ENCODE measurements at regions not wholly inside any gene's neighbourhood (a gene's known extent, or its start where the extent isn't known, plus 50 kb on each side); places are given as distances from the start of the nearest gene placed in this dataset.

DNA sequence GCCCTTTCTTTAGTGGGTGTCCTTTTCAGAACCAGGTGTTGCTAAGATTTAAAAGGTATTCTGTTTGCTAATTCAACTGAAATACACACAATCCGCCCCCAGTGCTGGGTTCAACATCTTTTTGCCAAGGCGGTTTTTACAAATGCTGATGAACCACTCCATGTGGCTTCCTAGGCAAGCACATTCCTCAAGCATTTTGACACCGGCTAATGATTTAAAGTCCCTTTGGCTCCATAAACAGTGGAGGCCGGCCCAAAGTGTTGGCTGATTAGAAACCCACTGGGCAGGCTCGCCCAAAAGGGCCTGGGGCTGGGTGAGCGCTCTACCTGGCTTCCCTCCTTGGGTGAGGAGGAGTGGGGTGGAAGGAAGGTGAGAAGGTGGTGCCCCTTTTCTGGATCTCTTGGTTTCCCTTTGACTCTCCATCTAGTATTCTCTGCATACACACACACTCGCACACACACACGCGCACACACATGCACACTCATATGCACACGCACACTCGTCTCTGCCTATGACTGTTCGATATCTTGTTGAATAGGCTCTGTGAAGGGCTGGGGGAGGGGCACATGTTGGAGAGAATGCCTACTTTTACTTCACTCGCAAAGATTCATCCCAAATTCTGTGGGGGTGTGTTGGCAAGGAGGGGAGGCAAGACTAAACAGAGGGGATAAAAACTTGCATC is 66.7 kb upstream of the ARMC2 start:
- H3K79me2 ChIP-seq (replicated peaks; ENCODE audit: insufficient read depth), result no peaks in the 10 kb centered on the region
- no peak overlapping the region for H3K27ac ChIP-seq (ENCODE audit: low read depth)
- peaks cover 38% of the 10 kb centered on the region for H3K4me1 ChIP-seq (ENCODE audit: insufficient read depth)
- H3K36me3 ChIP-seq (ENCODE audit: insufficient read depth), result no peaks in the 10 kb centered on the region
- H3F3A ChIP-seq (replicated peaks; ENCODE audit: low read depth), result no peaks in the 10 kb centered on the region
- H3K9me2 ChIP-seq (ENCODE audit: insufficient read depth), result no peaks in the 10 kb centered on the region
- DNase-seq (ENCODE audit: low spot score), result peak; percentile 79
- TF ChIP-seq NANOG (IDR thresholded peaks at IDR 0.05; ENCODE audit: borderline replicate concordance), result peak; percentile 37; the same call in 1 of the 2 replicates
- TF ChIP-seq, protein P1, sequence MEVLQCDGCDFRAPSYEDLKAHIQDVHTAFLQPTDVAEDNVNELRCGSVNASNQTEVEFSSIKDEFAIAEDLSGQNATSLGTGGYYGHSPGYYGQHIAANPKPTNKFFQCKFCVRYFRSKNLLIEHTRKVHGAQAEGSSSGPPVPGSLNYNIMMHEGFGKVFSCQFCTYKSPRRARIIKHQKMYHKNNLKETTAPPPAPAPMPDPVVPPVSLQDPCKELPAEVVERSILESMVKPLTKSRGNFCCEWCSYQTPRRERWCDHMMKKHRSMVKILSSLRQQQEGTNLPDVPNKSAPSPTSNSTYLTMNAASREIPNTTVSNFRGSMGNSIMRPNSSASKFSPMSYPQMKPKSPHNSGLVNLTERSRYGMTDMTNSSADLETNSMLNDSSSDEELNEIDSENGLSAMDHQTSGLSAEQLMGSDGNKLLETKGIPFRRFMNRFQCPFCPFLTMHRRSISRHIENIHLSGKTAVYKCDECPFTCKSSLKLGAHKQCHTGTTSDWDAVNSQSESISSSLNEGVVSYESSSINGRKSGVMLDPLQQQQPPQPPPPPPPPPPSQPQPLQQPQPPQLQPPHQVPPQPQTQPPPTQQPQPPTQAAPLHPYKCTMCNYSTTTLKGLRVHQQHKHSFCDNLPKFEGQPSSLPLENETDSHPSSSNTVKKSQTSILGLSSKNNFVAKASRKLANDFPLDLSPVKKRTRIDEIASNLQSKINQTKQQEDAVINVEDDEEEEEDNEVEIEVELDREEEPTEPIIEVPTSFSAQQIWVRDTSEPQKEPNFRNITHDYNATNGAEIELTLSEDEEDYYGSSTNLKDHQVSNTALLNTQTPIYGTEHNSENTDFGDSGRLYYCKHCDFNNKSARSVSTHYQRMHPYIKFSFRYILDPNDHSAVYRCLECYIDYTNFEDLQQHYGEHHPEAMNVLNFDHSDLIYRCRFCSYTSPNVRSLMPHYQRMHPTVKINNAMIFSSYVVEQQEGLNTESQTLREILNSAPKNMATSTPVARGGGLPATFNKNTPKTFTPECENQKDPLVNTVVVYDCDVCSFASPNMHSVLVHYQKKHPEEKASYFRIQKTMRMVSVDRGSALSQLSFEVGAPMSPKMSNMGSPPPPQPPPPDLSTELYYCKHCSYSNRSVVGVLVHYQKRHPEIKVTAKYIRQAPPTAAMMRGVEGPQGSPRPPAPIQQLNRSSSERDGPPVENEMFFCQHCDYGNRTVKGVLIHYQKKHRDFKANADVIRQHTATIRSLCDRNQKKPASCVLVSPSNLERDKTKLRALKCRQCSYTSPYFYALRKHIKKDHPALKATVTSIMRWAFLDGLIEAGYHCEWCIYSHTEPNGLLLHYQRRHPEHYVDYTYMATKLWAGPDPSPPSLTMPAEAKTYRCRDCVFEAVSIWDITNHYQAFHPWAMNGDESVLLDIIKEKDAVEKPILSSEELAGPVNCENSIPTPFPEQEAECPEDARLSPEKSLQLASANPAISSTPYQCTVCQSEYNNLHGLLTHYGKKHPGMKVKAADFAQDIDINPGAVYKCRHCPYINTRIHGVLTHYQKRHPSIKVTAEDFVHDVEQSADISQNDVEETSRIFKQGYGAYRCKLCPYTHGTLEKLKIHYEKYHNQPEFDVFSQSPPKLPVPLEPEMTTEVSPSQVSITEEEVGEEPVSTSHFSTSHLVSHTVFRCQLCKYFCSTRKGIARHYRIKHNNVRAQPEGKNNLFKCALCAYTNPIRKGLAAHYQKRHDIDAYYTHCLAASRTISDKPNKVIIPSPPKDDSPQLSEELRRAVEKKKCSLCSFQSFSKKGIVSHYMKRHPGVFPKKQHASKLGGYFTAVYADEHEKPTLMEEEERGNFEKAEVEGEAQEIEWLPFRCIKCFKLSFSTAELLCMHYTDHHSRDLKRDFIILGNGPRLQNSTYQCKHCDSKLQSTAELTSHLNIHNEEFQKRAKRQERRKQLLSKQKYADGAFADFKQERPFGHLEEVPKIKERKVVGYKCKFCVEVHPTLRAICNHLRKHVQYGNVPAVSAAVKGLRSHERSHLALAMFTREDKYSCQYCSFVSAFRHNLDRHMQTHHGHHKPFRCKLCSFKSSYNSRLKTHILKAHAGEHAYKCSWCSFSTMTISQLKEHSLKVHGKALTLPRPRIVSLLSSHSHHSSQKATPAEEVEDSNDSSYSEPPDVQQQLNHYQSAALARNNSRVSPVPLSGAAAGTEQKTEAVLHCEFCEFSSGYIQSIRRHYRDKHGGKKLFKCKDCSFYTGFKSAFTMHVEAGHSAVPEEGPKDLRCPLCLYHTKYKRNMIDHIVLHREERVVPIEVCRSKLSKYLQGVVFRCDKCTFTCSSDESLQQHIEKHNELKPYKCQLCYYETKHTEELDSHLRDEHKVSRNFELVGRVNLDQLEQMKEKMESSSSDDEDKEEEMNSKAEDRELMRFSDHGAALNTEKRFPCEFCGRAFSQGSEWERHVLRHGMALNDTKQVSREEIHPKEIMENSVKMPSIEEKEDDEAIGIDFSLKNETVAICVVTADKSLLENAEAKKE (CRISPR knock-in tag; IDR thresholded peaks at IDR 0.05), result peak; percentile 22; the same call in 1 of the 2 replicates
- TF ChIP-seq, protein P2, sequence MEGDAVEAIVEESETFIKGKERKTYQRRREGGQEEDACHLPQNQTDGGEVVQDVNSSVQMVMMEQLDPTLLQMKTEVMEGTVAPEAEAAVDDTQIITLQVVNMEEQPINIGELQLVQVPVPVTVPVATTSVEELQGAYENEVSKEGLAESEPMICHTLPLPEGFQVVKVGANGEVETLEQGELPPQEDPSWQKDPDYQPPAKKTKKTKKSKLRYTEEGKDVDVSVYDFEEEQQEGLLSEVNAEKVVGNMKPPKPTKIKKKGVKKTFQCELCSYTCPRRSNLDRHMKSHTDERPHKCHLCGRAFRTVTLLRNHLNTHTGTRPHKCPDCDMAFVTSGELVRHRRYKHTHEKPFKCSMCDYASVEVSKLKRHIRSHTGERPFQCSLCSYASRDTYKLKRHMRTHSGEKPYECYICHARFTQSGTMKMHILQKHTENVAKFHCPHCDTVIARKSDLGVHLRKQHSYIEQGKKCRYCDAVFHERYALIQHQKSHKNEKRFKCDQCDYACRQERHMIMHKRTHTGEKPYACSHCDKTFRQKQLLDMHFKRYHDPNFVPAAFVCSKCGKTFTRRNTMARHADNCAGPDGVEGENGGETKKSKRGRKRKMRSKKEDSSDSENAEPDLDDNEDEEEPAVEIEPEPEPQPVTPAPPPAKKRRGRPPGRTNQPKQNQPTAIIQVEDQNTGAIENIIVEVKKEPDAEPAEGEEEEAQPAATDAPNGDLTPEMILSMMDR (conservative IDR thresholded peaks at IDR 0.05; ENCODE audit: low read depth in 2 of 2), result no peak
- no peak for TF ChIP-seq STAT1 (IDR thresholded peaks at IDR 0.05; ENCODE audit: unreplicated experiment)
- TF ChIP-seq, protein P3, sequence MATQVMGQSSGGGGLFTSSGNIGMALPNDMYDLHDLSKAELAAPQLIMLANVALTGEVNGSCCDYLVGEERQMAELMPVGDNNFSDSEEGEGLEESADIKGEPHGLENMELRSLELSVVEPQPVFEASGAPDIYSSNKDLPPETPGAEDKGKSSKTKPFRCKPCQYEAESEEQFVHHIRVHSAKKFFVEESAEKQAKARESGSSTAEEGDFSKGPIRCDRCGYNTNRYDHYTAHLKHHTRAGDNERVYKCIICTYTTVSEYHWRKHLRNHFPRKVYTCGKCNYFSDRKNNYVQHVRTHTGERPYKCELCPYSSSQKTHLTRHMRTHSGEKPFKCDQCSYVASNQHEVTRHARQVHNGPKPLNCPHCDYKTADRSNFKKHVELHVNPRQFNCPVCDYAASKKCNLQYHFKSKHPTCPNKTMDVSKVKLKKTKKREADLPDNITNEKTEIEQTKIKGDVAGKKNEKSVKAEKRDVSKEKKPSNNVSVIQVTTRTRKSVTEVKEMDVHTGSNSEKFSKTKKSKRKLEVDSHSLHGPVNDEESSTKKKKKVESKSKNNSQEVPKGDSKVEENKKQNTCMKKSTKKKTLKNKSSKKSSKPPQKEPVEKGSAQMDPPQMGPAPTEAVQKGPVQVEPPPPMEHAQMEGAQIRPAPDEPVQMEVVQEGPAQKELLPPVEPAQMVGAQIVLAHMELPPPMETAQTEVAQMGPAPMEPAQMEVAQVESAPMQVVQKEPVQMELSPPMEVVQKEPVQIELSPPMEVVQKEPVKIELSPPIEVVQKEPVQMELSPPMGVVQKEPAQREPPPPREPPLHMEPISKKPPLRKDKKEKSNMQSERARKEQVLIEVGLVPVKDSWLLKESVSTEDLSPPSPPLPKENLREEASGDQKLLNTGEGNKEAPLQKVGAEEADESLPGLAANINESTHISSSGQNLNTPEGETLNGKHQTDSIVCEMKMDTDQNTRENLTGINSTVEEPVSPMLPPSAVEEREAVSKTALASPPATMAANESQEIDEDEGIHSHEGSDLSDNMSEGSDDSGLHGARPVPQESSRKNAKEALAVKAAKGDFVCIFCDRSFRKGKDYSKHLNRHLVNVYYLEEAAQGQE (IDR thresholded peaks at IDR 0.05; ENCODE audit: unreplicated experiment), result no peak
- no peak for TF ChIP-seq CREB1 (CRISPR knock-in tag; IDR thresholded peaks at IDR 0.05; ENCODE audit: low read depth)
- no peaks in the 10 kb centered on the region for H3K9me3 Mint-ChIP-seq
- H2AFZ ChIP-seq, result peak overlapping the region; percentile 93; the same call in 1 of the 2 replicates
- peak overlapping the region; percentile 76 for H3K4me3 Mint-ChIP-seq
- H3K36me3 Mint-ChIP-seq (ENCODE audit: low read depth), result no peaks in the 10 kb centered on the region
- H4K20me1 ChIP-seq (replicated peaks; ENCODE audit: insufficient read depth), result no peaks in the 10 kb centered on the region
- H3K27me3 ChIP-seq (ENCODE audit: insufficient read depth), result no peaks in the 10 kb centered on the region
- ATAC-seq, result peak; percentile 81
- peak overlapping the region; percentile 82 for H3K4me2 ChIP-seq
- H3K4me3 ChIP-seq, result peak overlapping the region; percentile 55
- H3K27ac Mint-ChIP-seq, result no peak overlapping the region
- H3K27me3 Mint-ChIP-seq (ENCODE audit: insufficient read depth, low read depth, poor library complexity), result peaks cover 15% of the 10 kb centered on the region
- H3K4me1 Mint-ChIP-seq, result peaks cover 36% of the 10 kb centered on the region

Measured in GM23338 (cell line).